ENCODE measurements at regions not wholly inside any gene's neighbourhood (a gene's known extent, or its start where the extent isn't known, plus 50 kb on each side); places are given as distances from the start of the nearest gene placed in this dataset.

DNA sequence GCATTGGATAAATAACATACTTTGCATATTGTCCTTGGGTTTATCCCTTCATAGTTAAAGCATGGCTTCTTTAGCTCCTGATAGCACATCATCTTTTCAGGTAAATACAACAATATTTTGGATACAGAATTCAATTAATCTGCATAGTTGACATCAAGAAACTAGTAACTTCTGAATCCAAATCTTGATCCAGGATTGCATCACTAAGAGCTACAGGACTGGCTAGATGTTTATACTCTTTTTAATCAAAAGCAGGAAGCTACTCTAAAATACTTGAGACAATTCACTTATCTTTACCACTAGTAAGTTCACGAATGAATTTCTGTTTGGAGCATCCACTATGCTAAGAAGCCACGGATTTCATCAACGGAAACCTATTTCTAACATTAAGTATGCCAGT lies 54.2 kb upstream of the SLC44A3 start:
- no peak overlapping the region for H3K4me3 ChIP-seq (ENCODE audit: control insufficient read depth in 2 of 3, extremely low read depth in 1 of 3, insufficient read depth in 2 of 3, low read depth in 1 of 3, low read length in 3 of 3)
- no peaks in the 10 kb centered on the region for H4K20me1 ChIP-seq (ENCODE audit: control insufficient read depth, extremely low read depth, insufficient read depth, low read length)
- H3K27ac ChIP-seq (ENCODE audit: control insufficient read depth, insufficient read depth, low read length) = no peak overlapping the region
- DNase-seq (ENCODE audit: low read depth, low spot score) (no peak), FAIRE-seq (no peak)
- H3K9ac ChIP-seq (ENCODE audit: control insufficient read depth, extremely low read depth, insufficient read depth, low read length) = no peak overlapping the region
- H3K9me1 ChIP-seq (ENCODE audit: control insufficient read depth, extremely low read depth, insufficient read depth, low read length) = no peaks in the 10 kb centered on the region
- no peak overlapping the region for H2AFZ ChIP-seq (ENCODE audit: control insufficient read depth, low read length)
- no peak for TF ChIP-seq EZH2 (IDR thresholded peaks at IDR 0.05; ENCODE audit: low read length)
- TF ChIP-seq, protein P1, sequence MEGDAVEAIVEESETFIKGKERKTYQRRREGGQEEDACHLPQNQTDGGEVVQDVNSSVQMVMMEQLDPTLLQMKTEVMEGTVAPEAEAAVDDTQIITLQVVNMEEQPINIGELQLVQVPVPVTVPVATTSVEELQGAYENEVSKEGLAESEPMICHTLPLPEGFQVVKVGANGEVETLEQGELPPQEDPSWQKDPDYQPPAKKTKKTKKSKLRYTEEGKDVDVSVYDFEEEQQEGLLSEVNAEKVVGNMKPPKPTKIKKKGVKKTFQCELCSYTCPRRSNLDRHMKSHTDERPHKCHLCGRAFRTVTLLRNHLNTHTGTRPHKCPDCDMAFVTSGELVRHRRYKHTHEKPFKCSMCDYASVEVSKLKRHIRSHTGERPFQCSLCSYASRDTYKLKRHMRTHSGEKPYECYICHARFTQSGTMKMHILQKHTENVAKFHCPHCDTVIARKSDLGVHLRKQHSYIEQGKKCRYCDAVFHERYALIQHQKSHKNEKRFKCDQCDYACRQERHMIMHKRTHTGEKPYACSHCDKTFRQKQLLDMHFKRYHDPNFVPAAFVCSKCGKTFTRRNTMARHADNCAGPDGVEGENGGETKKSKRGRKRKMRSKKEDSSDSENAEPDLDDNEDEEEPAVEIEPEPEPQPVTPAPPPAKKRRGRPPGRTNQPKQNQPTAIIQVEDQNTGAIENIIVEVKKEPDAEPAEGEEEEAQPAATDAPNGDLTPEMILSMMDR (optimal IDR thresholded peaks at IDR 0.05 in 1 of 3, IDR thresholded peaks at IDR 0.05 in 1 of 3, conservative IDR thresholded peaks at IDR 0.05 in 1 of 3; ENCODE audit: extremely low read depth in 1 of 3, insufficient read depth in 2 of 3, low read length in 3 of 3) = no peak
- no peaks in the 10 kb centered on the region for H3K27me3 ChIP-seq (ENCODE audit: control insufficient read depth, extremely low read depth, insufficient read depth, low read length)
- peaks cover 5% of the 10 kb centered on the region for H3K4me1 ChIP-seq (ENCODE audit: control insufficient read depth, extremely low read depth, insufficient read depth, low read length)
- H3K79me2 ChIP-seq (ENCODE audit: control insufficient read depth, insufficient read depth, low read length) = no peaks in the 10 kb centered on the region
- H3K4me2 ChIP-seq (ENCODE audit: control insufficient read depth, extremely low read depth, insufficient read depth, low read depth, low read length) = no peak overlapping the region
- H3K9me3 ChIP-seq (ENCODE audit: control insufficient read depth, low read depth, low read length) = no peaks in the 10 kb centered on the region
- no peaks in the 10 kb centered on the region for H3K36me3 ChIP-seq (ENCODE audit: control insufficient read depth in 2 of 2, extremely low read depth in 1 of 2, insufficient read depth in 2 of 2, low read length in 2 of 2)
- dilution Hi-C loops (cut with MboI; ENCODE audit: extremely low pct_ligation_motif_present, low sequenced_read_pairs) = no loop called here

DNA sequence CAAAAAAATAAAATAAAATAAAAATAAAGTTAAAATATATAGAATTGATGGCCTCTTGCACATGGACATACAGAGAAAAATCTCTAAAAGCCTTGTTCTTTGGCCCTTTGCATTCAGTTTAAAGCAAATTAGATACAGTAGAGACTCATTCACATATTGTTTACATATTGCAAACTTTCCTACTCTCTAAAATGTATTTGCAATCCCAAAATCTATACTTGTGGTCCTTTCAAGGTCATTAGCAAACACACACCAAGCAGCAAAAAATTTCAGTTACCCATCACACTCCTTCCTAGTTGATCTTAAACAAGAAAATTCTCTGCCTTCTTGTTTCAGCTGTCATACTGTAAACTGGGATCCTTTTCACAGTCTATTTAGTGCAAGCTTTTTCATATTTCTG lies 61.0 kb upstream of the SLC44A3 start:
- Histone ChIP-seq H3K36me3 (ENCODE audit: control insufficient read depth in 2 of 2, extremely low read depth in 1 of 2, insufficient read depth in 2 of 2, low read length in 2 of 2) (no peaks in the 10 kb centered on the region), H3K9me1 (ENCODE audit: control insufficient read depth, extremely low read depth, insufficient read depth, low read length) (no peaks in the 10 kb centered on the region), H3K79me2 (ENCODE audit: control insufficient read depth, insufficient read depth, low read length) (no peaks in the 10 kb centered on the region), H3K27me3 (ENCODE audit: control insufficient read depth, extremely low read depth, insufficient read depth, low read length) (no peaks in the 10 kb centered on the region), H3K4me2 (ENCODE audit: control insufficient read depth, extremely low read depth, insufficient read depth, low read depth, low read length) (no peak overlapping the region), H2AFZ (ENCODE audit: control insufficient read depth, low read length) (no peak overlapping the region), H3K4me1 (ENCODE audit: control insufficient read depth, extremely low read depth, insufficient read depth, low read length) (peaks cover 2% of the 10 kb centered on the region), H3K4me3 (ENCODE audit: control insufficient read depth in 2 of 3, extremely low read depth in 1 of 3, insufficient read depth in 2 of 3, low read depth in 1 of 3, low read length in 3 of 3) (no peak overlapping the region), H4K20me1 (ENCODE audit: control insufficient read depth, extremely low read depth, insufficient read depth, low read length) (no peaks in the 10 kb centered on the region), H3K9ac (ENCODE audit: control insufficient read depth, extremely low read depth, insufficient read depth, low read length) (no peak overlapping the region), H3K9me3 (ENCODE audit: control insufficient read depth, low read depth, low read length) (no peaks in the 10 kb centered on the region), H3K27ac (ENCODE audit: control insufficient read depth, insufficient read depth, low read length) (no peak overlapping the region)
- DNase-seq (ENCODE audit: low read depth, low spot score) (no peak), FAIRE-seq (no peak)
- TF ChIP-seq, protein P1 (optimal IDR thresholded peaks at IDR 0.05 in 1 of 3, IDR thresholded peaks at IDR 0.05 in 1 of 3, conservative IDR thresholded peaks at IDR 0.05 in 1 of 3; ENCODE audit: extremely low read depth in 1 of 3, insufficient read depth in 2 of 3, low read length in 3 of 3) = no peak
- TF ChIP-seq EZH2 (IDR thresholded peaks at IDR 0.05; ENCODE audit: low read length) = no peak
- dilution Hi-C loops (cut with MboI; ENCODE audit: extremely low pct_ligation_motif_present, low sequenced_read_pairs) = no loop called here
